DMS53 treated with DMSO at 0.1 percent for 48 hours (cell line): ENCODE measurements at regions not wholly inside any gene's neighbourhood (a gene's known extent, or its start where the extent isn't known, plus 50 kb on each side); places are given as distances from the start of the nearest gene placed in this dataset.
"Not testable (repeated sequence)": the region's sequence is repeated elsewhere in the genome, so short reads cannot be mapped to it uniquely, and the experiment has no call there.

Source experiments
- DNase-seq: peaks from one replicate; lab custom pipeline; 2025; ENCODE audit not compliant: unreplicated experiment; lab: John Stamatoyannopoulos, UW

- DNase-seq, result no peak
These were observed 88.4 kb upstream of the TEAD1 start for GRCh38 chr11:12585861-12586260.

- no peak for DNase-seq
These were observed 86.8 kb upstream of the TEAD1 start for GRCh38 chr11:12587333-12587991.

- no peak for DNase-seq
These were observed 82.5 kb upstream of the TEAD1 start for GRCh38 chr11:12591706-12592105.

GRCh38 chr11:12592283-12592682 is 81.9 kb upstream of the TEAD1 start:
- DNase-seq, result no peak

GRCh38 chr11:12595089-12595847 is 79.0 kb upstream of the TEAD1 start:
- not testable (repeated sequence) for DNase-seq

- no peak for DNase-seq
These were observed 75.6 kb upstream of the TEAD1 start for GRCh38 chr11:12598330-12599256.

- DNase-seq, result peak; percentile 97
These were observed 74.6 kb upstream of the TEAD1 start for GRCh38 chr11:12599408-12600143.

- DNase-seq, result peak; percentile 43
These were observed 73.4 kb upstream of the TEAD1 start for GRCh38 chr11:12600829-12601228.

GRCh38 chr11:12602421-12602820 is 71.8 kb upstream of the TEAD1 start:
- DNase-seq, result no peak

GRCh38 chr11:12603143-12604088 is 70.8 kb upstream of the TEAD1 start:
- DNase-seq, result no peak

GRCh38 chr11:12604557-12605153 is 69.6 kb upstream of the TEAD1 start:
- no peak for DNase-seq

- no peak for DNase-seq
These were observed 67.6 kb upstream of the TEAD1 start for GRCh38 chr11:12606597-12606996.

GRCh38 chr11:12608678-12609077 is 65.5 kb upstream of the TEAD1 start:
- not testable (repeated sequence) for DNase-seq

- no peak for DNase-seq
These were observed 62.9 kb upstream of the TEAD1 start for GRCh38 chr11:12611352-12611751.

GRCh38 chr11:12617632-12618031 is 56.6 kb upstream of the TEAD1 start:
- DNase-seq, result no peak

- DNase-seq, result no peak
These were observed 55.3 kb upstream of the TEAD1 start for GRCh38 chr11:12618743-12619540.

- DNase-seq, result no peak
These were observed 50.4 kb upstream of the TEAD1 start for GRCh38 chr11:12623869-12624268.
